Calu3 (cell line): ENCODE measurements at regions not wholly inside any gene's neighbourhood (a gene's known extent, or its start where the extent isn't known, plus 50 kb on each side); places are given as distances from the start of the nearest gene placed in this dataset.

Experiments used
- BruUV-seq: library from RNA; stranded (reverse); fragments of 400-500 nt; replicated peaks from 2 replicates; lab custom pipeline; 2021; lab: Mats Ljungman, UMichigan
- CTCF ChIA-PET: fragments of 300-600 bp; sonication (Branson Sonifier 250); formaldehyde crosslinking; loops from one replicate; lab custom pipeline; 2022; ENCODE audit warnings: antibody characterized with exemption; lab: Charles Lee
- DNase-seq: peaks from one replicate; pipeline ENCODE4 v3.0.0; 2022
- H3K27ac Mint-ChIP-seq: one replicate; pipeline ENCODE4 v1.8.0; 2022; ENCODE audit warnings: mixed read lengths; ENCODE audit not compliant: unreplicated experiment
- H3K27me3 Mint-ChIP-seq: one replicate; pipeline ENCODE4 v1.8.0; 2022; ENCODE audit warnings: mixed read lengths; ENCODE audit not compliant: unreplicated experiment
- H3K36me3 Mint-ChIP-seq: one replicate; pipeline ENCODE4 v1.8.0; 2022; ENCODE audit warnings: mild to moderate bottlenecking, moderate library complexity, mixed read lengths; ENCODE audit not compliant: insufficient read depth, unreplicated experiment
- H3K4me1 Mint-ChIP-seq: one replicate; pipeline ENCODE4 v1.8.0; 2022; ENCODE audit warnings: mild to moderate bottlenecking, low read depth, mixed read lengths; ENCODE audit not compliant: unreplicated experiment
- H3K4me3 Mint-ChIP-seq: one replicate; pipeline ENCODE4 v1.8.0; 2022; ENCODE audit warnings: mild to moderate bottlenecking, low read depth, moderate library complexity, mixed read lengths; ENCODE audit not compliant: unreplicated experiment
- H3K9me3 Mint-ChIP-seq: one replicate; pipeline ENCODE4 v1.8.0; 2022; ENCODE audit warnings: low read depth, mixed read lengths; ENCODE audit not compliant: unreplicated experiment
- intact Hi-C: fragments of 100-400 bp; cut with micrococcal nuclease; formaldehyde crosslinking; loops from one replicate; pipeline ENCODE4 v1.10.0; 2022; ENCODE audit not compliant: unreplicated experiment
- TF ChIP-seq, protein P1 (sequence below): fragments of 200-600 bp; IDR thresholded peaks from one replicate; pipeline ENCODE4 v1.8.0; 2022; ENCODE audit warnings: antibody characterized with exemption; ENCODE audit not compliant: unreplicated experiment

DNA sequence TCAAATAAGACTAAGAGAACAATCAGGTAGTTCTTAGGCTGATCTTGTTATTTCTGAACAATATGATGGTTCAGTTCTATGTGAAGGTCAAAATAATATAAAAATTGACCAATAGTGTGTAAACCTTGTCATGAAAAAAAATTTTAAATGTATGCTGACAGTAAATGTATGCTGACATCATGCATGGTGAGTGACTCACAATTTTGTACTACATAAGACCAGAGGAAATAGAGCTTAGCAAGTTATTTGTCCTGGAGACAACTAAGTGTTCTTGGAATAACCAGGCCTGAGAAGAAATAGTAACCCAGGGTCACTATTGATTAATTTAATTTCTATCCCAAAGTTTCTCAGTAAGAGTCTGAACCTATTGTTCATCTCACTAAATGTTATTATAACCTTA is 182.2 kb upstream of the PCDH15 start:
- Mint-ChIP-seq H3K27me3 (no peaks in the 10 kb centered on the region), H3K9me3 (no peaks in the 10 kb centered on the region), H3K4me1 (no peaks in the 10 kb centered on the region), H3K27ac (no peak overlapping the region), H3K4me3 (no peak overlapping the region), H3K36me3 (no peaks in the 10 kb centered on the region)
- no TSS peak for BruUV-seq
- TF ChIP-seq, protein P1, sequence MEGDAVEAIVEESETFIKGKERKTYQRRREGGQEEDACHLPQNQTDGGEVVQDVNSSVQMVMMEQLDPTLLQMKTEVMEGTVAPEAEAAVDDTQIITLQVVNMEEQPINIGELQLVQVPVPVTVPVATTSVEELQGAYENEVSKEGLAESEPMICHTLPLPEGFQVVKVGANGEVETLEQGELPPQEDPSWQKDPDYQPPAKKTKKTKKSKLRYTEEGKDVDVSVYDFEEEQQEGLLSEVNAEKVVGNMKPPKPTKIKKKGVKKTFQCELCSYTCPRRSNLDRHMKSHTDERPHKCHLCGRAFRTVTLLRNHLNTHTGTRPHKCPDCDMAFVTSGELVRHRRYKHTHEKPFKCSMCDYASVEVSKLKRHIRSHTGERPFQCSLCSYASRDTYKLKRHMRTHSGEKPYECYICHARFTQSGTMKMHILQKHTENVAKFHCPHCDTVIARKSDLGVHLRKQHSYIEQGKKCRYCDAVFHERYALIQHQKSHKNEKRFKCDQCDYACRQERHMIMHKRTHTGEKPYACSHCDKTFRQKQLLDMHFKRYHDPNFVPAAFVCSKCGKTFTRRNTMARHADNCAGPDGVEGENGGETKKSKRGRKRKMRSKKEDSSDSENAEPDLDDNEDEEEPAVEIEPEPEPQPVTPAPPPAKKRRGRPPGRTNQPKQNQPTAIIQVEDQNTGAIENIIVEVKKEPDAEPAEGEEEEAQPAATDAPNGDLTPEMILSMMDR: no peak
- intact Hi-C loops: no loop called here
- CTCF ChIA-PET: no interaction called here
- DNase-seq: no peak

DNA sequence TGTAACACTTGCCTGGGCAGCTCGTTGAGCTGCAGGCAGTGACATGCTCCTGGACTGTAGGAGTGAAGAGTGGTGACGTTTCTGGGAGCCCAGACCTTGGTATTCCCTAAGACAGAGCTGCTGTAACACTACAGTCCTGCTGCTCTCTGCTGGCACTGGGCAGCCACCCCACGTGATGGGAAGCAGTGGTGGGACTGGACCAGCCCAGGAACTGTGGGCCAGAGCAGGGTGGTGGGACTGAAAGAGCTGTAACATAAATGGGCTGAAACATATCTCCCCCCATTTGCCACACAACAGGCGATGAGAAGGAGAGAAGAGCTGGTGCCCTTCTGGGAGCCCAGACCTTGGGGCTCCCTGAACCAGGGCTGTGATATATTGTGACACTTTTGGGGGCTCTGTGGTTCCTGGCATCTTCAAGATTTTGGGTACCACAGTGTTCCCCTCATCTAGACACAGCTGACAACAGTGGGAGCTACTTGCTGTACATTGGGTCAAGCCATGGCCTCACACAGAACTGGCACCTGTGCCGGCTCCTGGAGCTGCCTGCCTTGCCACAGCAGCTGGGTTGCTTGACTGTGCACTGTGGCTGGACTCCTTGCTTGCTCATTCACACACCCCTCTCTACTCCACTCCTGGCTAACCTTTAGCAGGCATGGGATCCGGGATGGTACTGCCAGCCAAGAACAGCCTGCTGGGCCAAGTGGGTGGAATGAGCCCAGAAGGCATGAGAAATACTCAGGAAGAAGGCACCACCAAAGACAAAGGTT is 161.3 kb upstream of the PCDH15 start:
- no peak overlapping the region for H3K4me3 Mint-ChIP-seq
- H3K9me3 Mint-ChIP-seq: no peaks in the 10 kb centered on the region
- DNase-seq: no peak
- TF ChIP-seq, protein P1: no peak
- H3K27me3 Mint-ChIP-seq: no peaks in the 10 kb centered on the region
- intact Hi-C loops: no loop called here
- no peak overlapping the region for H3K27ac Mint-ChIP-seq
- no TSS peak for BruUV-seq
- no peaks in the 10 kb centered on the region for H3K36me3 Mint-ChIP-seq
- CTCF ChIA-PET: no interaction called here
- no peaks in the 10 kb centered on the region for H3K4me1 Mint-ChIP-seq

DNA sequence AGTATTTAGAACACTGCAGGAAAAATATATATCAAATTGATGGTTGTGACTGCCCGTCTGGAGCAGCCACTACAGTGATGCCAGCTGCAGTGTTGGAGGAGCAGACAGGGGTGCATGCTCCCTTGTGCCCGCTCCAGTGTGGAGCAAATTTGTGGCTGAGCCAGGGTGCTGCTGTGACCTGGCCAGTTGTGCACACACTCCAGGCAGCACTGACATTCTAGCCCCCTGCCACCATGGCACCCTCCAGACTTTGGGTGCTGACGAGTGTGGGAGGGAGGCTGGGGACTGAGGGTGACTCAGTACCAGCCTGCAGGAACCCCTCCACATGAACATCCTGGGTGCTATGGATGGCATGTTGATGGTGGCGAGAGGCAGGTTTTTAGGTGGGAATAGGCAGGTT is 160.0 kb upstream of the PCDH15 start:
- TF ChIP-seq, protein P1: no peak

DNA sequence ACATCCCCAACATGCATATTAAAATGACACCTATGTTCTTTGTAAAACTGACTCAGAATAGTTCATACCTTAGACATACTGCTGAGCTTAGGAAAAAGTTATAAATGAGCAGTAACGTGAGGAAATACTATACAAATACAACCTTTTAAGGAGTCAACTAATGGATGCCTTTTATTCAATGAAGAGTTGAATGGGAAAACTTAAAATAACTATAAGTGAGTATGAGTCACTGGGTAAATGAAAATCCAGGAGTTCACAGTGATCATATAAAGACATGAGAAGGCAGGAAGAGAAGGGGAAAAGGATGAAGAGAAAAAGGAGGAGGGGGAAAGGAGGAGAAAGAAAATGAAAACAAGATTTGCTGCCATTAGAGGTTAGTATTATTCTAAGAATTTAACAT is 157.8 kb upstream of the PCDH15 start:
- Mint-ChIP-seq H3K27ac (no peak overlapping the region), H3K4me1 (no peaks in the 10 kb centered on the region), H3K27me3 (no peaks in the 10 kb centered on the region), H3K4me3 (no peak overlapping the region), H3K9me3 (no peaks in the 10 kb centered on the region), H3K36me3 (no peaks in the 10 kb centered on the region)
- no TSS peak for BruUV-seq
- TF ChIP-seq, protein P1: no peak
- CTCF ChIA-PET: no interaction called here
- intact Hi-C loops: no loop called here
- no peak for DNase-seq

More for the DNA sequence above, 160.0 kb upstream of the PCDH15 start:
- intact Hi-C loops: no loop called here
- no peak for DNase-seq
- Mint-ChIP-seq H3K9me3 (no peaks in the 10 kb centered on the region), H3K36me3 (no peaks in the 10 kb centered on the region), H3K27ac (no peak overlapping the region), H3K4me3 (no peak overlapping the region), H3K4me1 (no peaks in the 10 kb centered on the region), H3K27me3 (no peaks in the 10 kb centered on the region)
- no TSS peak for BruUV-seq
- CTCF ChIA-PET: interaction anchor here (0.7 to 0.8 kb wide), 2 partner anchors 20 to 125 kb away, joined by 3 read pairs; no protein-coding TSS in a partner anchor
